Neural cell (in vitro differentiated cells): ENCODE measurements at regions not wholly inside any gene's neighbourhood (a gene's known extent, or its start where the extent isn't known, plus 50 kb on each side); places are given as distances from the start of the nearest gene placed in this dataset.

Experiments used
- EZH2 ChIP-seq: fragments of 200-600, 300-800 bp; shearing (Covaris generic), sonication (generic); IDR thresholded peaks from 2 replicates; pipeline ENCODE4 v1.6.1; 2014; ENCODE audit warnings: antibody characterized with exemption, low read length, borderline replicate concordance, mild to moderate bottlenecking; ENCODE audit not compliant: insufficient read depth, poor library complexity, severe bottlenecking
- MXI1 ChIP-seq: fragments of 450-650 bp; conservative IDR thresholded peaks from 2 replicates; pipeline ENCODE4 v1.6.1; 2014; ENCODE audit warnings: antibody characterized with exemption, mild to moderate bottlenecking; ENCODE audit not compliant: poor library complexity, severe bottlenecking
- RAD21 ChIP-seq: fragments of 450-650 bp; conservative IDR thresholded peaks from 2 replicates; pipeline ENCODE4 v1.6.1; 2014; ENCODE audit warnings: antibody characterized with exemption, mild to moderate bottlenecking, moderate library complexity
- TAF1 ChIP-seq: IDR thresholded peaks from 2 replicates; pipeline ENCODE4 v1.6.1; 2012; ENCODE audit warnings: low read depth
- TF ChIP-seq, protein P1 (sequence below): fragments of 450-650 bp; IDR thresholded peaks from 2 replicates; pipeline ENCODE4 v1.5.1; 2014; ENCODE audit warnings: antibody characterized with exemption, mild to moderate bottlenecking, moderate library complexity; ENCODE audit not compliant: poor library complexity, severe bottlenecking

DNA sequence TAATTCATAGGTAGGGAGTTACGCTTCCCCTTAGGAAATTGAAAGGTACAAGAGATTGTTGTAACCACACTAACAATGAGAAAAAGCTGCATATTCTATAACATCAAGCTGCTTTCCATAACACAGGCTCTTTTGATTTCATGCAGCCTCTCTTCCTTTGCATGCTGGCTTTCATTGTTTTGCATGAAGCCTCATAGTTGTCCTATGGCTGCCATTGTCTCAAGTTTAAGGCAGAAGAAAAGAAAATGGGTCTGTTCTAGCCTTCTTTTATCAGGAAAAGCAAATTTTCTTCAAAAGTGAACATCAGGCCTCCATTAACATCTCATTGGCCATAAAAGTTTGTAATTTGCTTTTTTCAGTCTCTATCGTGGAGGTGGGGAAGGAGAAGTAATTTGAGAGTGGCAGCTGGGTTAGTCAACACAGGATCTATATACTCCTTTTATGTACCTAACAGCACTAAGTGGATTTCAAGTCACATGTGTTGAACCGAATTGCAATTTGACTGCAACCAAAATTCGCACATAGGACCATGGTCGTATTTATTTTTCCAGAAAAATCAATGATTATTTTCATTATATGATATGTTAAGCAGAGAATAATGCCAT is 248.5 kb upstream of the RND3 start:
- TF ChIP-seq, protein P1, sequence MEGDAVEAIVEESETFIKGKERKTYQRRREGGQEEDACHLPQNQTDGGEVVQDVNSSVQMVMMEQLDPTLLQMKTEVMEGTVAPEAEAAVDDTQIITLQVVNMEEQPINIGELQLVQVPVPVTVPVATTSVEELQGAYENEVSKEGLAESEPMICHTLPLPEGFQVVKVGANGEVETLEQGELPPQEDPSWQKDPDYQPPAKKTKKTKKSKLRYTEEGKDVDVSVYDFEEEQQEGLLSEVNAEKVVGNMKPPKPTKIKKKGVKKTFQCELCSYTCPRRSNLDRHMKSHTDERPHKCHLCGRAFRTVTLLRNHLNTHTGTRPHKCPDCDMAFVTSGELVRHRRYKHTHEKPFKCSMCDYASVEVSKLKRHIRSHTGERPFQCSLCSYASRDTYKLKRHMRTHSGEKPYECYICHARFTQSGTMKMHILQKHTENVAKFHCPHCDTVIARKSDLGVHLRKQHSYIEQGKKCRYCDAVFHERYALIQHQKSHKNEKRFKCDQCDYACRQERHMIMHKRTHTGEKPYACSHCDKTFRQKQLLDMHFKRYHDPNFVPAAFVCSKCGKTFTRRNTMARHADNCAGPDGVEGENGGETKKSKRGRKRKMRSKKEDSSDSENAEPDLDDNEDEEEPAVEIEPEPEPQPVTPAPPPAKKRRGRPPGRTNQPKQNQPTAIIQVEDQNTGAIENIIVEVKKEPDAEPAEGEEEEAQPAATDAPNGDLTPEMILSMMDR, result no peak
- TF ChIP-seq TAF1 (no peak), EZH2 (no peak), MXI1 (no peak), RAD21 (no peak)
